Ovary (tissue), 7 donors: ENCODE measurements at regions not wholly inside any gene's neighbourhood (a gene's known extent, or its start where the extent isn't known, plus 50 kb on each side); places are given as distances from the start of the nearest gene placed in this dataset.

Experiments
- DNase-seq, 5 donors: peaks; one replicate each; pipeline ENCODE4 v3.0.0-alpha.2; 2019 to 2020
- H3K27ac ChIP-seq, 2 donors: fragments of 200-600 bp; one replicate each; pipeline versions ENCODE4 v1.5.1 to v1.8.0; 2019 to 2022
- H3K27me3 ChIP-seq: fragments of 200-600 bp; one replicate; pipeline ENCODE4 v1.8.0; 2022
- H3K36me3 ChIP-seq: fragments of 200-600 bp; sonication (generic); one replicate; pipeline ENCODE4 v1.5.1; 2019
- H3K4me1 ChIP-seq: one replicate; pipeline ENCODE4 v1.8.1; 2013; ENCODE audit warnings: mild to moderate bottlenecking, moderate library complexity; ENCODE audit not compliant: insufficient read depth
- H3K4me3 ChIP-seq: fragments of 200-600 bp; sonication (generic); one replicate; pipeline ENCODE4 v1.5.1; 2017
- H3K9me3 ChIP-seq, 2 donors: fragments of 200-600 bp in 1 of 2; sonication (generic) in 1 of 2; one replicate each; pipeline versions ENCODE4 v1.5.1 to v1.8.1; 2013 to 2019; ENCODE audit warnings: mild to moderate bottlenecking in 1 of 2, moderate library complexity in 1 of 2
- CTCF ChIP-seq, 3 donors: fragments of 450-650 bp in 2 of 3; fragments of 200-600 bp in 1 of 3; IDR thresholded peaks; one replicate each; pipeline versions ENCODE4 v1.5.1 to v1.8.0; 2016 to 2022; ENCODE audit warnings: antibody characterized with exemption in 3 of 3, mild to moderate bottlenecking in 1 of 3
- EP300 ChIP-seq: sonication (generic); formaldehyde crosslinking; IDR thresholded peaks from one replicate; pipeline ENCODE4 v1.6.1; 2017; ENCODE audit warnings: antibody characterized with exemption
- POLR2A ChIP-seq: fragments of 450-650 bp; IDR thresholded peaks from one replicate; pipeline ENCODE4 v1.6.1; 2017; ENCODE audit warnings: antibody characterized with exemption, mild to moderate bottlenecking, moderate library complexity
- WGBS, 3 donors: extraction: QIAGEN DNeasy Blood & Tissue Kit in 1 of 3; methylation state at CpG; one replicate each; pipeline versions ENCODE4 v1.1.5 to v1.1.7; 2013 to 2017; 5-methylcytosine and 5-hydroxymethylcytosine counted together
- intact Hi-C, 4 donors: fragments of 100-400 bp; cut with DNase I; formaldehyde crosslinking; loops; one replicate each; pipeline versions ENCODE4 v1.11.0 to v1.15.1; 2022 to 2023
- donor health status: DM: no; HTN: no; CAD: no; lungs with moderate emphysema.
- donor health status: DM: no; HTN: no; CAD: no.
- donor health status: Bipolar disorder and iron deficiency.
- donor health status: DM: no; HTN: no; CAD: no.
- donor health status: DM: yes; HTN: yes; CAD: no.

GRCh38 chr1:38746941-38747600, 112.5 kb downstream of the RRAGC start:
- WGBS, 3 donors, result 28 to 33% (median 29%) methylated on average over 16 of the region's 16 CpGs

GRCh38 chr1:38746402-38746935, 113.1 kb downstream of the RRAGC start:
- TF ChIP-seq CTCF (IDR thresholded peaks at IDR 0.05) (no peak), POLR2A (no peak), EP300 (no peak)
- Histone ChIP-seq H3K36me3 (no peaks in the 10 kb centered on the region), H3K9me3 (no peaks in the 10 kb centered on the region), H3K4me3 (no peak overlapping the region), H3K4me1 (no peaks in the 10 kb centered on the region), H3K27me3 (no peaks in the 10 kb centered on the region), H3K27ac (no peak overlapping the region)
- no peak for DNase-seq
- intact Hi-C loops, result no loop called here
- 34 to 42% (median 34%) methylated on average over 6 of the region's 6 CpGs for WGBS, 3 donors

More at GRCh38 chr1:38746941-38747600, 112.5 kb downstream of the RRAGC start:
- DNase-seq, result no peak
- TF ChIP-seq EP300 (no peak), CTCF (IDR thresholded peaks at IDR 0.05) (no peak), POLR2A (no peak)
- Histone ChIP-seq H3K4me1 (no peaks in the 10 kb centered on the region), H3K36me3 (no peaks in the 10 kb centered on the region), H3K9me3 (no peaks in the 10 kb centered on the region), H3K4me3 (no peak overlapping the region), H3K27ac (no peak overlapping the region), H3K27me3 (no peaks in the 10 kb centered on the region)
- intact Hi-C loops, result no loop called here

- Histone ChIP-seq H3K36me3 (no peaks in the 10 kb centered on the region), H3K27me3 (no peaks in the 10 kb centered on the region), H3K9me3 (no peaks in the 10 kb centered on the region), H3K4me3 (no peak overlapping the region), H3K27ac (no peak overlapping the region), H3K4me1 (no peaks in the 10 kb centered on the region)
- no peak for TF ChIP-seq POLR2A
- TF ChIP-seq CTCF (IDR thresholded peaks at IDR 0.05), result no peak
- TF ChIP-seq EP300, result no peak
- WGBS, 3 donors, result 73 to 84% (median 75%) methylated on average over 9 of the region's 9 CpGs
- no peak for DNase-seq
- intact Hi-C loops, result no loop called here
These were observed 113.8 kb downstream of the RRAGC start for GRCh38 chr1:38745476-38746401.

GRCh38 chr1:38744452-38745350, 114.9 kb downstream of the RRAGC start:
- H3K9me3 ChIP-seq, result no peaks in the 10 kb centered on the region
- WGBS, 3 donors, result 82 to 87% (median 84%) methylated on average over 10 of the region's 10 CpGs
- intact Hi-C loops, result no loop called here
- H3K27me3 ChIP-seq, result no peaks in the 10 kb centered on the region
- DNase-seq, result no peak
- TF ChIP-seq CTCF (IDR thresholded peaks at IDR 0.05) (no peak), POLR2A (no peak), EP300 (no peak)
- no peak overlapping the region for H3K4me3 ChIP-seq
- H3K27ac ChIP-seq, result no peak overlapping the region
- no peaks in the 10 kb centered on the region for H3K36me3 ChIP-seq
- H3K4me1 ChIP-seq, result no peaks in the 10 kb centered on the region
